KG1 (cell line): ENCODE measurements at regions not wholly inside any gene's neighbourhood (a gene's known extent, or its start where the extent isn't known, plus 50 kb on each side); places are given as distances from the start of the nearest gene placed in this dataset.

Experiments
- DNase-seq: peaks from one replicate; lab custom pipeline; 2025; lab: John Stamatoyannopoulos, UW

DNA sequence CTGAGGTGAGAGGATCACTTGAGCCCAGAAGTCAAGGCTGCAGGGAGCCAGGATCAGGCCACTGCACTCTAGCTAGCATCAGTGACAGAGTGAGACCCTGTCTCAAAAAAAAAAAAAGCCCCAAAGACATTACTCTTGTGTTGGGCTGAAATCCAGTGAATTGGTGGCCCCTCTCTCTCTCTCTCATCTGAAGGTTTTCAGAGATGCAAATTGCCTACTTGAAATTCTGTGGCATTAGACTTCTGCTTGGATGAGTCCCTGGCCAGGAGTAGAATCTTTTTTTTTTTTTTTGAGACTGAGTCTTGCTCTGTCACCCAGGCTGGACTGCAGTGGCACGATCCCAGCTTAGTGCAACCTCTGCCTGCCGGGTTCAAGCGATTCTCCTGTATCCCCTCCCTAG, 112.0 kb upstream of the ATF7IP start:
- no peak for DNase-seq

DNA sequence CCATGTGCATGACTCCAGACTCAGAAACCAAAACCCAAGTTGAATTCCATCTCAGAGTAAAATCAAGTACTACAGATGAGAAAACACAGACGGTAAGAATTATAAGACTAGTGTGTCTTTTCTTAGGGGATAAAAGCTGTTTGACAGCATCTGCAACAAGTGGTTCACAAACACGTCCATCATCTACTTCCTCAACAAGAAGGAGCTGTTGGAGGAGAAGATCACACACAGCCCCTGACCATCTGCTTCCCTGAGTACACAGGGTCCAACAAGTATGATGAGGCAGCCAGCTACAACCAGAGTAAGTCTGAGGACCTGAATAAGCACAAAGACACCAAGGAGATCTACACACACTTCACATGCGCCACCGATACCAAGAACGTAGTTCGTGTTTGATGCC, 110.7 kb upstream of the ATF7IP start:
- DNase-seq: no peak

DNA sequence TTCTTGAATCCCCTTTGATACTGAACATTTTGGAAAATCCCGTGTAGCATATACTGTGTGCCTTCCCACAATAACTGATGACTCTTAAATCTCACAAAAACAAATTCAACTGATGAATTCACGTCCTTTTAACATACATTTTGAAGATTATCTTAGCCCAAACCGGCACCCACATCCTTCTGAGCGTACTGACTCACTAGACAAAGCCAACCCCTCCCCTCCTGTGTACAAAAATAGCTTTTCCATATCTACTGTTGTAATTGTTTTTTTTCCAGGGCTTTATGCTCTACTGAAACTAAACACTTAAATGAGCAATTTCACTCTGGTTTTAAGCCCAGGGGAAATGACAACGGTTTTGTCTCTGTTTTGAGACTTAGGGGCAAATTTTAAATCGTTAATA, 109.4 kb upstream of the ATF7IP start:
- no peak for DNase-seq

DNA sequence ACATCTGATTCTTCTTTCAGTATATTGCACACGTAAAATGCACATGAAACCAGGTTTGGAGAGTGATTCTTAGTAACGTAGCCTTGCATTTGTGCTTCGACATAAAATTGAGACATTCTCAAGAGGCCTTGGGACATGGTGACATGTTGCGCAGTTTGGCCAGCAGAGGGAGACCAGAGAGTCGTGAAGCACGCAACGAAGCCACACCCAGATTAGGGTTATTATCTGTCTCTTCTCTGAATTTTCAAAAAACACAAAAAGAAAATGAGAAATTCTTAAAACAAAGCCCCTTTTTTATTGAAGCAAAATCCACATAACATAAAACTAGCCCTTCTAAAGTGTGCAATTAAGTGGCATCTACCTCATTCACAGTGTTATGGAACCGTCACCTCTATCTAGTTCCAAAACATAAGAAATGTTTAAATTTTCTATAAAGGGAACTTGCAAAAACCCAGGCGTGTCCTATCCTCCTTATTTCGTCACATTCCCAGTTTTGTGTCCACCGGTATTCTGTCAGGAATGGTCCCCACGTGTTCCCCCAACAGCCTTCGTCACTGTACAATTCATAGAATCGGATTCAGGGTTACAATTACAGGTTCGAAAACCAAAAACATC, 108.8 kb upstream of the ATF7IP start:
- peak; percentile 33 for DNase-seq

DNA sequence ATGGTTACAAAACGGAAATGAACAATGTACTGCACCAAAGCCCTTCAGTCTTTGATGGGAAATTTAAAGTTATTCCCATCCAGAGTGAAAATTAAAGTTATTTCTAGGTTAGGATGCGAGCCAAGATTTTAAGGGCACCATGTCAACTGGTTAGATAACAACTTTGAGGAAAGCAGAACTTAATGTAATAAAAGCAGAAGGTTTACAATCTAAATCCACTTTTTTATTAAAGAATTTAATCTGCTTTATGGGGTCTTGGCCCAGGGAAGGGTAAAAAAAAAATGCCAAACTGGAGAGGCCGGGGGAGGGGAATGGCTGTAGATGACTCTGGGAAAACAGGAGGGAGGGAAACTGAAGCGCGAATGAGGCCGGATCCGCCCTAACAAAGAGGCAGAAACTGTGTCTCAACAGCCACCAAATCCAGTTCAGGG, 108.2 kb upstream of the ATF7IP start:
- no peak for DNase-seq

DNA sequence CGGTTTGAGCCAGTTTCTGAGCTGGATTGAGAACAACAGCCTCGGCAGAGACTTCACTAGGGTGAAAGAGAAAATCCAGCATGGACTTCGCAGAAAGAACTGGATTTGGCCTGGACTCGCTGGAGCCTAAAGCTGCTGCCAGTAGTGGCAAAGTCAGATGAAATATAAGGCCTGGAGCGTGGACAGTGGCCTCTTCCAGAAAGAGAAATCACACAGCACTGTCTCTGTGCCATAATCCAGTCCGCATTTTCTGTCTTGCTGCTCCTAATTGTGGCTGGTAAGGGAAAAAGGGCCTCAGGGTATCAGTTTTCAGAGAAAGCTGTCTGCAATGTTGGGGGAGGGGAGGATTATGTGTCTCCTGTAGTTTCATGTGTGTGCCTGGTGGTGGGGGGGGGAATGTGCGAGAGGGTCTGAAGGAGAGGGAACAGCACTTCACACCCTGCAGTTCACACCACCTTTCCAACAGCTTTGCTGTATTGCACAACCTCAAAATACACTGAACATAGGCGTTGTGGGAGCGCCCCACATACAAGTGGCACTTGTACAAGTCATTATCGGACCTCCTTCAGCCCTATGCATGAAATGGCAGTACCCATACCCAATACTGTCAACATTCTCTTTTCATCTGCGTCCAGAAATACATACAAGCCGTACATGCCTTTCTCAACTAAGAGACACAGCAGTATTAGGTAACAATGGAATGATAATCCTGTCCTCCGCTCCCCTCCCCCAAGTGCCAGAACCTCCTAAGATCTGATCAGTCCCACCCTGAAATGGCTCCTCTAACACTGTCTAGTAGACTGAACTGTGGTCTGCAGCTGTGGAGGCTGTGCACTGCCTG, 107.5 kb upstream of the ATF7IP start:
- DNase-seq: peak; percentile 96

DNA sequence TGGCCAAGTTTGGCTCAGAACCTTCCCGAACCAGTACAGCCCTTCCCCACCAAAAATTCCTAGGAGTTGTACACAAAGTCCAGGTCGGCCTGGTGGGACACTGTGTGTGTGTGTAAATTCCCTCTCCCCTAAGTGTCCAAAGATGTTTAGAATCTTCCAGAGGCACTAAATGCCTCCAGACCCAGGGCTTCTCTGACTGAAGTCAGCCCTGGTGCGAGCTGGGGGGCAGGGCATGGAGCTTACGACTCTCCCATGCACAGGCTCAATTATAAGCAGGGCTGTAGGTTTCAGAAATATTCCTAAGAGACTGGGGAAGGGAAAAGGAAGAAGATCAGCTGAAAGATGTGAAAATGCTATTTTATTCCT, 106.9 kb upstream of the ATF7IP start:
- no peak for DNase-seq

DNA sequence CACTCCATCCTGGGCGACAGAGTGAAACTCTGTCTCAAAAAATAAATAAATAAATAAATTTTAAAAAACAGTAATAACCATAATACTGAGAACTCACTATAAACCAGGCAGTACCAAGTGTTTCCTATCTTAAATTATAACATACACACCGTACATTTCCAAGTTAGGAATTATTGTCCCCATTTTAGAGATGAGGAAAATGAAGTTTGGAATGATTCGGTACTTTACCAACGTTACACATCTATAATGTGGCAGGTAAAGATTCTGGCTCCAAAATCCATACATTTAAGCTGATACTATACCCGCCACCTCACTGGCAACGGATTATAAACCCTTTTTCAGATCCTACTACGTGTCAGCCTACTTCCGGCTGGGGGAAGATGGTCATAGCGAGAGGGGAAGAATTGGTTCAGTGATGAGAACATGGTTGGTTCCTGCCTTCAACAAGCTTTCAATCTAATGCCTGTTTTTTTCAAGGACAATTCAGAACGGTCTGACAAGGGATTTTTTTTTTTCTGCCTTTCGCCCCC, 105.9 kb upstream of the ATF7IP start:
- DNase-seq: no peak

DNA sequence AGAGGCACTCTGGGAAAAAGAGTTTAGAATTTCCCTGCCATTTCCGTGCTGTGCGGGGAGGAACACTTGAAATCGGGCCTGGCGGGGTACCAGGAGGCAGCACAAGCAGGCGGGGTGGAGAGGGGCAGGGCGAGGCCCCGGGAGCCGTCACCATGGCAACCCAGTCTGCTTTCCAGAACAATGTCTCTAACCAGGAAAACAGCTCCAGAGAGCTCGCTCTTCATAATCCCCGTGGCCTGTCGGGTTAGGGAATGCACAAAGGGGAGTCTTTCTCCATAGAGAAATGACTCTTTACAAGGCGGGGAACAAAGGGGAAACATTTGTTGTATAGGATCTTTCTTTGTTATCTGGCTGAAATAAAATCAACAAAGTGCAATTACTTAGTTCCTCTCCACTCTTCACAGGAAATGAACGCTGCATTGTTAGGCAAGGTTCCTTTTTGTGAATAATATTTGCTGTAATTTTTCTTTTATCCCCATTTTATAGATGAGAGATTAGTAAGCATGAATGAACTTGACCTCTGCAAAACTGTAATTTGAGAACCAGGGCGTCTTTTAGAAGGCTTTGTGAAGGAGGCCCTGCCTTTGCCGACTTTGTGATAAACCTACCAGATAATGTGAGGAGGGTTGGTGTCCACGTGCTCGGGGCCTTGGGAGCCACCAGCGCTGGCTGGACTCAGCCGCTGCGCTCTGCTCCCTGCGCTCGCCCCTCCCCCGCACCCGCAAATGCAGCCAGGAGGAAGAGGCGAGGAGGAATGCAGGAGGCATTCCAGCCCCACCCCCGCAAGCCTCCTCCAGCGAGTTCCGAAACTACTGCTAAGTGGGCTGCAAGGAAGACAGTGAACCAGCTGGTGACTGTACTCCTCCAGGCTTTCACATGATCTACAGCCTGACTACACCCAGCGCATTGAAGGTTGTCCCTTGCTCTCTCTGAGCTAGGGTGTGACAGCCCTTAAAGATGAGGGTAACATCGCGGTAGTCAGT, 105.2 kb upstream of the ATF7IP start:
- DNase-seq: no peak

DNA sequence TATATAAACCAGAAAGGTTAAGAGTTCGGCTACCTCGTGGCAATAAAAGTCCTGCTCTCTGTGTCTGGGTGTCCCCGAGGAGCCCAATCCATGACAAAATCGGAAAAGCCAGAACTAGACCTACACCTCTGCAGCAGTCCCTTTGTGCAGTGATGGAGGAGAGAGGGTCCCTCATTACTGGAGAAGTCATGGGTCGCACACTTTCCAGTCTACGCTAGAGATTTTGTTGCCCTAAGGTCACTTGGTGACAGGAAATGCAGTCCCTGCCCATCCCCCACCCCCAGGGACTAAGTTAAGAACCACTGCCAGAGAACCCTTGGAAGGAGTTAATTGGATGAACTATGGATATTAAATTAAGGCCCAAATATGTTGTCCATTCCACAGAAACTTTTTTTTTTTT, 104.4 kb upstream of the ATF7IP start:
- no peak for DNase-seq

DNA sequence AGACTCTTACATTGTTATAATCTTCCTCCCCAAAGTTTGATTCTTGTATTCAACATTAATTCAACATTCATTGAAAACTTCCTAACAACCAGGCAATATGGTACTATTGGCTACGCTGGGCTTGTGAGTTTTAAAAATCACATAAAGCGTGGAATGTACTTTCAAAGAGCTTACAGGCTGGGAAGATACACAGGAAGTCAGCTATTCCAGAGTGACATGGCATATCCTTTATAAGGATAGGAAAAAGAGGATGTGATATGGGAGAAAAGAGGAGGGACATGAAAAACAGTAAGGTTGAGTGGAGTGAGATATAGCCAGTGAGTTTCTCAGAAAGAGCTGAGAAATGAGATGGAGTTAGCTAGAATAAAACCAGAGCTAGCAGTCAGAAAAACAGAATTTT, 103.6 kb upstream of the ATF7IP start:
- no peak for DNase-seq

DNA sequence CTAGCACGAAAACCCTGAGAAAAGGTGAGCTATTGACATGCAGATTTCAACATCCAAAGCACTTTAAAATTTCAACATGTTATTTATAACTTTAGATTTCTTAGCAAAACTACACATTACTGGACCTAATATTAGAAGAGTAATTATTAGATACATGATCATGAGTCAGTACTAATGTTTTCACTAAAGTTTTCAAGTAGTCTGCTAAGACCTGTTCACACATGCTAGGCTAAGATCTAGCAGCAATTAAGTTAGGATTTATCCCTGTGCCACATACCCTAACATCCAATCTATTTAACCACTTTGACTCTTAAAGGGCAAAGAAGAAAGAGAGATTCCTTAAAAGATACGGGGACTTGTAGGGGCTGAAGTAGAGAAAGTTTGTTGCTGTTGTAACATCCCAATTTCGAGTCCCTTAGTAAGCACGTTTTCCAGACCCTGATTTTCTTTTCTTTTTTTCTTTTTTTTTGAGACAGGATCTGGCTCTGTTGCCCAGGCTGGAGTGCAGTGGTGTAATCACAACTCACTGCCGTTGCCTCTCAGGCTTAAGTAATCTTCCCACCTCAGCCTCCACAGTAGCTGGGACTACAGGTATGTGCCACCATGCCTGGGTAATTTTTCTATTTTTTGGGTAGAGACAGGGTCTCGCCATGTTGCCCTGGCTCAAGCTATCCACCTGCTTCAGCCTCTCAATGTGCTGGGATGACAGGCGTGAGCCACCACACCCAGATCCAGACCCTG, 102.5 kb upstream of the ATF7IP start:
- DNase-seq: no peak

DNA sequence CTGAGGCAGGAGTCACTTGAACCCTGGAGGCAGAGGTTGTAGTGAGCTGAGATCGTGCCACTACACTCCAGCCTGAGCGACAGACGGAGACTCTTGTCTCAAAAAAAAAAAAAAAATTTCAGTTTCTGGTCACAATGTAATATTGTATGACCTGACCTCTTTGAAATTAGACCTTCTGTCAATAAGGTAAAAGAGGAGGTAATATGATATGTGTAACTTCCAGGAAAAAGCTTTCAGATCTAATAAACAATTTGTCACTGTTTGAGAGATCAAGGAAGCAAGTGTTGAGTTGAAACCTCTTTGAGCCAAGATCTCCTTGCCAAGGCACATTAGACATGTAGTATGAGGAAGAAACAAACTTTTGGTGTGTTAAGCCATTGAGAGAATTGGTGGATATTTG, 101.7 kb upstream of the ATF7IP start:
- no peak for DNase-seq

DNA sequence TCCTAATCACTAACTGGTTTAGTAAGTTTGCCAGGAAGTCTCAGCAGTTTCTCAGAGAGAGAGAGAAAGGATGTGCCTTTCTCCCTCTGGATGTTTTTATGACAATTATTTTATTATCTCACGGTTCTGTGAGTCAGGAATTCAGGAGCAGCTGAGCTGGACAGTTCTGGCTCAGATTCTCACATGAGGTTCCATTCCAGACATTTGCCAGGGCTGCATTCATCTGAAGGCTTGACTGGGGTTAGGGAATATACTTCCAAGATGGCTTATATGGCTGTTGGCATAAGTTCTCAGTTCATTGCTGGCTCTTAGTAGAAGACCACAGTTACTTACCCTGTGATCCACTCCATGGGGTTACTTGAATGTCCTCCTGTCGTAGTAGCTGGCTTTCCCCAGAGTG, 101.2 kb upstream of the ATF7IP start:
- no peak for DNase-seq

DNA sequence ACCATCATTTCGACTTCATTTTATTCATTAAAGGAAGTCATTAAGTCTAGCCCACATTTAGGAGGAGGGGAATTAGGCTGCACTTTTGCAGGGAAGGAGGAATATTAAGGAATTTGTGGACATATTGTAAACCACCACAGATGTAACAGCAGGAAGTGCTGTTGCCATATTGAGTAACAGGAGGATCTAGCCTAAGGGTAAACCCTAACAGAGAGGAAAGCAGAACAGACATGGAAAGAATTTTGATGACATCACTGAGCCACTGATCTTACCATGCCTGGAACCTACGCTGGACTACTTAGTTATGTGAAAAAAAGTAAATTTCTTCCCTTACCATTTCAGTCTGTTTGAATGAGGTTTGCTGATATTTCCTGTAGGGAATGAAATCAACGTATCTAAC, 100.7 kb upstream of the ATF7IP start:
- no peak for DNase-seq

DNA sequence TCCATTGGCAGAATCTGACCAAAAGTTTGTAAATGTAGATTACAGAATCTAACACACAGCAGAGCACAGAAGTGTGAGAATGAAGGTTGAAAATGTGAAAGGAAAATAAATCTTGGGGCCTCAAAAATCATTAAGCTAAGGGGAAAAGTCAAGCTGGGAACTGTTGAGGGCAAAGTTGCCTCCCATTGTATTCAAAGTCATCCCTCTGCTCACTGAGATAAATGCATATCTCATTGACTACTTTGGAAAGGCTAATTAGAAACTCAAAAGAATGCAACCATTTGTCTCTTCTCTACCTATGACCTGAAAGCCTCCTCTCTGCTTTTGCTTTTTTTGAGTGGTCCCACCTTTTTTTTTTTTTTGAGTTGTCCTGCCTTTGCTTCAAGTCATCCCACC, 97.4 kb upstream of the ATF7IP start:
- DNase-seq: no peak

DNA sequence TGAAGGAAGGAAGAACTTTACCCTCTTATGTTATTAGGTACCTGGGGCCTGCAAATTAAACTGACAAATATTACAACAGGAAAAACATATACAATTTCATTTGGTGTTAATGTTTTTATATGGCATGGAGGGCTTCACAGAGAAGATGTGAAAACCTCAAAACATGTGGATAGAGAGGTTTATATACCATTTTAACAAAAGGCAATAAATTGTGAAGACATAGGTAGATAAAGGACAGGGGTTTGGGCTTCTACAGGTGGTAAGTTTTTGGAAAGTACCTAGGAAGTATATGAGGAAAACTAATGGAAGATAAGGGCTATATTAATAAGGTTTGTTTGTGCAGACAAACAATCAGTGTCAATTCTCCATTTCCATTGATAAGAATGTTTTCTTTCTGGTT, 95.1 kb upstream of the ATF7IP start:
- no peak for DNase-seq

DNA sequence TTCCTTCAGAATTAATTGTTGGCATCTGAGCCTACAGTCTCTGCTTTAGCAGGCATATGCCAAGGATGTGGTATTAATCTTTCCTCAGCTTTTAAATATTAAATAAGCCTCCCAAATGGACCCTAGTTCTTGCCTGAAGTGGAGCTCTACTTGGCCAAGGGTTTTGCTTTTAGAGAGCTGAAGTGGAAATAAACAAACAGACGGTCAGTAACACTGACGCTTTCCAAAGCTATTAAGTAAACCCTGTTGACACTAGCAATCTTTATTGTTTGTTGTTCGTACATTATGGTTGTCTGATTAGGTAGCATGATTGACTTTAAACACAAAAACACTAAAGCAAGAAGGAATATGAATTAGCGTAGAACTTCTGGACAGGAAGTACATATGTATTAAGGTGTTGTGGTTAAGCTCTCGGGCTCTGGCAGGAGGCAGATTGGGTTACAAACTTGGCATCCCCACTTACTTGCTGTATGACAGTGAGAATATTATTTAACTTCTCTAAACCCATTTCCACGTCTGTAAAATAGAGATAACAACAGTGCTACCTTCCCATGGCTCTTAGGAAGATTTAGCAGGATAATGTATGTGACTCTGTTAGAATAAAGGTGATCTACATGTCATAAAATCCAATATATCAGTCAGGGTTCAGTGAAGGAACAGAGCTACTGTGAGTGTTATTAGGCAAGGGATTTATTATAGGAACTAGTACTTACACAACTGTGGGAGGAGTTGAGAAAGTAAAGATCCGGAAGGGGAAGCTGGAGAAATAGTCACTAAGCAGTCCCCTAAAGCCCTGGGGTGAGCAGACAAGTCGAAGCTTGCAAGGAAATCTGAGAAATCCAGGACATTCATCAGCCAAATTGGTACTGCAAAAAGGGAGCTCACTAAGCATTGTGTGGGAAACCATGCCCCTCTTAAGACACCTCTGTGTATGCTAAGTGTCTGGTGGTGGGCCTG, 92.2 kb upstream of the ATF7IP start:
- DNase-seq: no peak

DNA sequence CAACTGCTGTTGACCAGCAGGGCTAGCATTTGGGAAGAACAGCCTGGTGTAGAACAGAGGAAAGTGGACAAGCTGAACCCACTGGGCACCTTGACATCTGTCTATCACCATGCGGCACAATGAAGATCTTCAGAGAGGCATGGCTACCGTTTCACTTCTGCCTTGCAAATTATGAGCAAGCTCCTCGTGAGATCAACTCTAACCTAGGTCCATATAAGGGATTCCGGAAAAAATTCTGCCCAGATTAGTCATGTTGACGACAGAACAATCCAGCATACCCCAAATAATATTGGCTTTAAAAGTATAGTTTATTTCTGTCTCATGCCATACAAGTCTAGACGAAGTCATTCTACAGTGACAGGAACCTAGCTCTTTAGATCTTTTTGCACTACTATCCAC, 91.6 kb upstream of the ATF7IP start:
- DNase-seq: no peak

DNA sequence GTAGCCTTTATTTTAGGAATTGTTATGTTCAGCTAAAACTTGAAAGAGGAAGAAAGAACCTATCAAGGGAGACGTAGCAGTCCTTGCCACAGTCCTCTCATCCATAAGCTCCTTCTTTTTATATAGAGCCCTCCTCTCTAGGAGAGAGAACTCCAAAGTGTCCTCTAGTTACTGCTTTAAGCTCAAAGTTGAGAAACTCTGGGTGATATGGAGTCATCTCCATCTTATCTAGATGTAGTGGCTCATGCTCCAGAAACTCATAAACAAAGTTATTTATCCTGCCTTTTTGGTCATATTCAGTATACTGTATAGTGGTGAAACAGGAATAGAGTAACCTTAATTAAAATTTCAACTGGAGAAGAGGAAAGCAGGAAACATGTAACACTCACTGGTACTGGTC, 90.4 kb upstream of the ATF7IP start:
- no peak for DNase-seq

DNA sequence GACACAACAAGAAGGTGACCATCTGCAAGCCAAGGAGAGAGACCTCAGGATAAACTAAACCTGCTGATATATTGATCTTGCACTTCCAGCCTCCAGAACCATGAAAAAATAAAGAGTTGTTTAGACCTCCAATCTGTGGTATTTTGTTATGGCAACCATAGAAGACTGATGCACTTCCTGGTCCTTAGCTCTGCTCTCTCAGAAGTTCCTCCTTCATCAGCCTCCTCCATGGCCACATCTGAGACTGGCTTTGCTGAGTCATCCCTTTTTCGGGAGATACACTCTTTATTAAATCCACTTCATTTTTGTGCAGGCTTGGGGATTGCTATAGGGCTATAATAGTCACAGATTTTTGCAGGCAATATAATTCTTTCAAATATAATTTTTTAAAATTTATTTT, 89.6 kb upstream of the ATF7IP start:
- no peak for DNase-seq
